CD14-positive monocyte (primary cell): ENCODE measurements at regions not wholly inside any gene's neighbourhood (a gene's known extent, or its start where the extent isn't known, plus 50 kb on each side); places are given as distances from the start of the nearest gene placed in this dataset.

ENCODE experiments used
- DNase-seq, 3 donors: peaks; one replicate each; pipeline ENCODE4 v3.0.0-alpha.2; 2011 to 2022
- H2AFZ ChIP-seq: 2 replicates; pipeline ENCODE4 v1.6.0; 2012; ENCODE audit warnings: mild to moderate bottlenecking, low read depth, low read length, inconsistent platforms; ENCODE audit not compliant: insufficient read depth, poor library complexity, severe bottlenecking
- H3K27ac ChIP-seq, 2 donors: 1 replicate in 1 of 2; 2 replicates in 1 of 2; pipeline ENCODE4 v1.5.1; 2012 to 2013; ENCODE audit warnings: low read length in 2 of 2, control low read depth in 1 of 2, inconsistent platforms in 1 of 2, low read depth in 1 of 2, mild to moderate bottlenecking in 1 of 2
- H3K27me3 ChIP-seq, 2 donors: one replicate each; pipeline versions ENCODE4 v1.6.0 to v1.6.1; 2011 to 2013; ENCODE audit warnings: low read length in 2 of 2; ENCODE audit not compliant: control insufficient read depth in 2 of 2, insufficient read depth in 2 of 2
- H3K36me3 ChIP-seq, 2 donors: replicated peaks in 1 of 2; 1 replicate in 1 of 2; 2 replicates in 1 of 2; pipeline versions ENCODE4 v1.5.1 to v1.6.1; 2012 to 2013; ENCODE audit warnings: low read length in 2 of 2, control low read depth in 1 of 2, inconsistent platforms in 1 of 2, mild to moderate bottlenecking in 1 of 2; ENCODE audit not compliant: insufficient read depth in 2 of 2, control insufficient read depth in 1 of 2
- H3K4me1 ChIP-seq, 2 donors: 1 replicate in 1 of 2; 2 replicates in 1 of 2; pipeline versions ENCODE4 v1.5.1 to v1.6.1; 2012 to 2013; ENCODE audit warnings: low read length in 2 of 2, control low read depth in 1 of 2, inconsistent platforms in 1 of 2, mild to moderate bottlenecking in 1 of 2, moderate library complexity in 1 of 2; ENCODE audit not compliant: insufficient read depth in 2 of 2, control insufficient read depth in 1 of 2
- H3K4me2 ChIP-seq: replicated peaks from 2 replicates; pipeline ENCODE3; 2012; ENCODE audit warnings: low read length, moderate library complexity, mild to moderate bottlenecking; ENCODE audit not compliant: poor library complexity, severe bottlenecking; ENCODE audit errors: extremely low read depth
- H3K4me3 ChIP-seq, 3 experiments: fragments of 200-600 bp in 1 of 3; sonication (generic) in 1 of 3; replicated peaks in 1 of 3; 1 replicate in 2 of 3; 2 replicates in 1 of 3; pipeline ENCODE4 v1.5.1; 2011 to 2013; ENCODE audit warnings: low read length in 3 of 3, mild to moderate bottlenecking in 3 of 3, control low read depth in 2 of 3, low read depth in 2 of 3, inconsistent platforms in 1 of 3, moderate library complexity in 1 of 3
- H3K79me2 ChIP-seq: 2 replicates; pipeline ENCODE4 v1.6.0; 2012; ENCODE audit warnings: mild to moderate bottlenecking, control low read depth, inconsistent platforms, low read length, moderate library complexity; ENCODE audit not compliant: insufficient read depth
- H3K9ac ChIP-seq: 2 replicates; pipeline ENCODE4 v1.6.0; 2017; ENCODE audit warnings: low read length, mild to moderate bottlenecking; ENCODE audit not compliant: insufficient read depth, poor library complexity, severe bottlenecking
- H3K9me3 ChIP-seq, 2 donors: replicated peaks in 1 of 2; 1 replicate in 1 of 2; 2 replicates in 1 of 2; pipeline versions ENCODE4 v1.5.1 to v1.6.1; 2012 to 2013; ENCODE audit warnings: low read length in 2 of 2, control low read depth in 1 of 2; ENCODE audit not compliant: control insufficient read depth in 1 of 2, insufficient read depth in 1 of 2
- H4K20me1 ChIP-seq: 2 replicates; pipeline ENCODE4 v1.6.0; 2012; ENCODE audit warnings: mild to moderate bottlenecking, low read length, control low read depth, moderate library complexity; ENCODE audit not compliant: insufficient read depth
- H3K27ac Mint-ChIP-seq, 7 donors: one replicate each; pipeline ENCODE4 v1.8.0; 2020; ENCODE audit warnings: mild to moderate bottlenecking in 7 of 7, mixed read lengths in 7 of 7, moderate library complexity in 6 of 7, inconsistent platforms in 2 of 7
- H3K27me3 Mint-ChIP-seq, 3 donors: one replicate each; pipeline ENCODE4 v1.8.0; 2021 to 2022; ENCODE audit warnings: low read depth in 3 of 3, mild to moderate bottlenecking in 3 of 3, mixed read lengths in 3 of 3, moderate library complexity in 3 of 3, inconsistent platforms in 1 of 3
- H3K36me3 Mint-ChIP-seq, 2 donors: one replicate each; pipeline ENCODE4 v1.8.0; 2020; ENCODE audit warnings: mixed read lengths in 2 of 2, inconsistent platforms in 1 of 2, mild to moderate bottlenecking in 1 of 2
- H3K4me1 Mint-ChIP-seq: one replicate; pipeline ENCODE4 v1.8.0; 2020; ENCODE audit warnings: mild to moderate bottlenecking, mixed read lengths
- H3K4me3 Mint-ChIP-seq, 2 donors: one replicate each; pipeline ENCODE4 v1.8.0; 2020; ENCODE audit warnings: mild to moderate bottlenecking in 2 of 2, mixed read lengths in 2 of 2, moderate library complexity in 1 of 2
- H3K9me3 Mint-ChIP-seq, 7 donors: one replicate each; pipeline ENCODE4 v1.8.0; 2020 to 2022; ENCODE audit warnings: mixed read lengths in 7 of 7, mild to moderate bottlenecking in 6 of 7, moderate library complexity in 6 of 7, inconsistent platforms in 2 of 7
- WGBS: methylation state at CpG from one replicate; pipeline ENCODE4 v1.1.5; 2013; ENCODE audit warnings: missing lambda C conversion rate; ENCODE audit not compliant: insufficient coverage; 5-methylcytosine and 5-hydroxymethylcytosine counted together
- intact Hi-C, 2 donors: fragments of 100-400 bp; cut with micrococcal nuclease; formaldehyde crosslinking; loops; one replicate each; pipeline versions ENCODE4 v1.15.0 to v1.15.1; 2023
- TF ChIP-seq, protein P1 (sequence below): fragments of 200-600 bp; IDR thresholded peaks from one replicate; pipeline ENCODE4 v1.8.0; 2022; ENCODE audit warnings: antibody characterized with exemption, mild to moderate bottlenecking

DNA sequence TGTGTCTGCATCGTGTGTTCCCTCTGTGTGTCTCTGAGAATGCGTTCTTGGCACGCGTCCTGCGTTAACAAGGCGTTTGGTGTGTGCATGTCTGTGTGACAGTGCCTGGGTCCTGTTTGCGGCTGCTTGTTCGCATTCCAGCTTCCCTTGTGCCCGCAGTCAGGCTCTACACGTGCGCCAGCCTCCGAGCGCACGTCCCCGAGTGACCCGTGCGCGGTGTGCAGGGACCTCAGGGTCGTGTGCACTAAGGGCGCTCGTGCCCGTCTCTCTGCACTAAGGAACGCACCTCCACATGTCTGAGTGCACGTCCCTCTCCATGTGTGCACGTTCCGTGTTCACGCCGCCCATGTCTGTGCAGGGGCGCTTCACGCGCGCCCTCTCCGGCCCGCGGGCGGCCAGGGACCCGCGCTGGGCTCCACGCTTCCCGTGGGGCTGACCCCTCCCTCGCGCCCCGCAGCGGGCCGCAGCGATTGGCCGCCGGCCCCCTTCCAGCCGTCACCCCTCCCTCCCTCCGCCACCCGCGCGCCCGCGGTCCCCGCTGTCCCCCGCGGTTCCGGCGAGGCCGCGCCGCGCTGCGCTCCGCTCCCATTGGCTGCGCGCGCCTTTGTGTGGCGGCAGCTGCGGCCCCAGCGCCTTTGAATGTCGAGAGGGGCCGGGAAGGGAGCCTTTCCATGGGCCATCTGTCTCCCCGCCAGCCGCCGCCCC is 229.4 kb downstream of the HAUS1 start:
- 1% methylated on average over 77 of the region's 77 CpGs for WGBS
- DNase-seq = no peak
- intact Hi-C loops = no loop called here
- H3K4me2 ChIP-seq = peak overlapping the region; percentile 76
- Mint-ChIP-seq H3K27ac (no peak overlapping the region), H3K36me3 (peaks cover 11% of the 10 kb centered on the region in 2 donors), H3K4me1 (peaks cover 50% of the 10 kb centered on the region), H3K4me3 (peak overlapping the region; percentile 64 to 85), H3K9me3 (peaks cover 0 to 7% (median 4%) of the 10 kb centered on the region in 7 donors), H3K27me3 (peaks cover 66 to 74% (median 67%) of the 10 kb centered on the region in 3 donors)
- H3K36me3 ChIP-seq = no peaks in the 10 kb centered on the region
- no peak overlapping the region for H3K9ac ChIP-seq
- H4K20me1 ChIP-seq = no peaks in the 10 kb centered on the region
- H3K4me3 ChIP-seq = peak overlapping the region in 1 of 3 experiments; percentile 65
- H3K27ac ChIP-seq = no peak overlapping the region
- H3K79me2 ChIP-seq = no peaks in the 10 kb centered on the region
- TF ChIP-seq, protein P1, sequence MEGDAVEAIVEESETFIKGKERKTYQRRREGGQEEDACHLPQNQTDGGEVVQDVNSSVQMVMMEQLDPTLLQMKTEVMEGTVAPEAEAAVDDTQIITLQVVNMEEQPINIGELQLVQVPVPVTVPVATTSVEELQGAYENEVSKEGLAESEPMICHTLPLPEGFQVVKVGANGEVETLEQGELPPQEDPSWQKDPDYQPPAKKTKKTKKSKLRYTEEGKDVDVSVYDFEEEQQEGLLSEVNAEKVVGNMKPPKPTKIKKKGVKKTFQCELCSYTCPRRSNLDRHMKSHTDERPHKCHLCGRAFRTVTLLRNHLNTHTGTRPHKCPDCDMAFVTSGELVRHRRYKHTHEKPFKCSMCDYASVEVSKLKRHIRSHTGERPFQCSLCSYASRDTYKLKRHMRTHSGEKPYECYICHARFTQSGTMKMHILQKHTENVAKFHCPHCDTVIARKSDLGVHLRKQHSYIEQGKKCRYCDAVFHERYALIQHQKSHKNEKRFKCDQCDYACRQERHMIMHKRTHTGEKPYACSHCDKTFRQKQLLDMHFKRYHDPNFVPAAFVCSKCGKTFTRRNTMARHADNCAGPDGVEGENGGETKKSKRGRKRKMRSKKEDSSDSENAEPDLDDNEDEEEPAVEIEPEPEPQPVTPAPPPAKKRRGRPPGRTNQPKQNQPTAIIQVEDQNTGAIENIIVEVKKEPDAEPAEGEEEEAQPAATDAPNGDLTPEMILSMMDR = no peak
- peaks cover 34 to 58% of the 10 kb centered on the region in 2 donors for H3K4me1 ChIP-seq
- H3K9me3 ChIP-seq = peaks cover 0 to 6% of the 10 kb centered on the region in 2 donors
- H2AFZ ChIP-seq = peak overlapping the region; percentile 25
- peaks cover 50 to 69% of the 10 kb centered on the region in 2 donors for H3K27me3 ChIP-seq

DNA sequence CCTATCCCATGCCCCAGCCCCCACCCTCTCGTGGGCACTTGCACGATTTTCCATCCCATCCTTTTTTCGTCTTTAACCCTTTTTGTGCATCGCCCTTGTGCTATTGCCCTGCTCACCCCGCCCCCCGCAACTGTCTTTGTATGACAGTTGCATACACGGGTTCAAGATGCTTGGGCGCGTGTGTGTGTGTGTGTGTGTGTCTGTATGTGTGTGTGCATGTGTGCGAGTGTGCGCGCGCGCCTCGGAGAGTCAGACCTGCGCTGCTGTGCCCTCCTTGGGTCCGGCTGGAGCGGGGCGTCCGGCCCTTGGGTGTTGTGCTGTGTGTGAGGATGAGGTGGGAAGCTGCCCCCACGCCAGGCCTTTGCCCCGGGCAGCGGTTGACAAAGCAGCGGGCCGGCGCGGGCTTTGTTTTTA is 230.7 kb downstream of the HAUS1 start:
- Histone ChIP-seq H3K36me3 (no peaks in the 10 kb centered on the region), H3K4me2 (peak overlapping the region; percentile 76), H3K27ac (no peak overlapping the region), H3K79me2 (no peaks in the 10 kb centered on the region), H4K20me1 (no peaks in the 10 kb centered on the region), H3K9ac (no peak overlapping the region), H3K9me3 (peaks cover 0 to 6% of the 10 kb centered on the region in 2 donors), H3K27me3 (peaks cover 50 to 75% of the 10 kb centered on the region in 2 donors), H3K4me1 (peaks cover 36 to 54% of the 10 kb centered on the region in 2 donors), H3K4me3 (peak overlapping the region in 1 of 3 experiments; percentile 68), H2AFZ (peak overlapping the region; percentile 30)
- DNase-seq = no peak
- peaks cover 48% of the 10 kb centered on the region for H3K4me1 Mint-ChIP-seq
- peaks cover 0 to 7% (median 4%) of the 10 kb centered on the region in 7 donors for H3K9me3 Mint-ChIP-seq
- H3K27me3 Mint-ChIP-seq = peaks cover 66 to 77% (median 74%) of the 10 kb centered on the region in 3 donors
- intact Hi-C loops = no loop called here
- peak overlapping the region; percentile 66 to 87 for H3K4me3 Mint-ChIP-seq
- no peak overlapping the region for H3K27ac Mint-ChIP-seq
- TF ChIP-seq, protein P1 = no peak
- peaks cover 11 to 13% of the 10 kb centered on the region in 2 donors for H3K36me3 Mint-ChIP-seq
- WGBS = 1% methylated on average over 18 of the region's 27 CpGs
